ENCODE measurements at regions not wholly inside any gene's neighbourhood (a gene's known extent, or its start where the extent isn't known, plus 50 kb on each side); places are given as distances from the start of the nearest gene placed in this dataset.

GRCh38 chr1:199160521-199161318 lies 521.9 kb downstream of the PTPRC start:
- H3K4me3 ChIP-seq (replicated peaks; ENCODE audit: low read depth, low read length), result no peak overlapping the region

GRCh38 chr1:199161319-199161680 lies 522.5 kb downstream of the PTPRC start:
- no peak overlapping the region for H3K4me3 ChIP-seq (replicated peaks; ENCODE audit: low read depth, low read length)
- no peak for TF ChIP-seq CTCF (IDR thresholded peaks at IDR 0.05; ENCODE audit: low read length, missing control alignments)
- no peak for DNase-seq (ENCODE audit: low read depth)

More at GRCh38 chr1:199160521-199161318, 521.9 kb downstream of the PTPRC start:
- no peak for DNase-seq (ENCODE audit: low read depth)
- no peak for TF ChIP-seq CTCF (IDR thresholded peaks at IDR 0.05; ENCODE audit: low read length, missing control alignments)

- DNase-seq (ENCODE audit: low read depth), result no peak
- H3K4me3 ChIP-seq (replicated peaks; ENCODE audit: low read depth, low read length), result no peak overlapping the region
- no peak for TF ChIP-seq CTCF (IDR thresholded peaks at IDR 0.05; ENCODE audit: low read length, missing control alignments)
These were observed 523.0 kb downstream of the PTPRC start for GRCh38 chr1:199161766-199162303.

GRCh38 chr1:199163267-199163666 lies 524.4 kb downstream of the PTPRC start:
- no peak for DNase-seq (ENCODE audit: low read depth)
- no peak for TF ChIP-seq CTCF (IDR thresholded peaks at IDR 0.05; ENCODE audit: low read length, missing control alignments)
- H3K4me3 ChIP-seq (replicated peaks; ENCODE audit: low read depth, low read length), result no peak overlapping the region

- TF ChIP-seq CTCF (IDR thresholded peaks at IDR 0.05; ENCODE audit: low read length, missing control alignments), result no peak
- no peak for DNase-seq (ENCODE audit: low read depth)
- H3K4me3 ChIP-seq (replicated peaks; ENCODE audit: low read depth, low read length), result no peak overlapping the region
These were observed 524.8 kb downstream of the PTPRC start for GRCh38 chr1:199163670-199164069.

GRCh38 chr1:199167460-199167859 lies 528.6 kb downstream of the PTPRC start:
- TF ChIP-seq CTCF (IDR thresholded peaks at IDR 0.05; ENCODE audit: low read length, missing control alignments), result no peak
- no peak for DNase-seq (ENCODE audit: low read depth)
- H3K4me3 ChIP-seq (replicated peaks; ENCODE audit: low read depth, low read length), result no peak overlapping the region
